PC-9 (cell line): ENCODE measurements at regions not wholly inside any gene's neighbourhood (a gene's known extent, or its start where the extent isn't known, plus 50 kb on each side); places are given as distances from the start of the nearest gene placed in this dataset.

Source experiments
- BruUV-seq: library from RNA; stranded (reverse); fragments of 400-500 nt; replicated peaks from 2 replicates; lab custom pipeline; 2021; lab: Mats Ljungman, UMichigan
- CTCF ChIA-PET: fragments of 300-600 bp; sonication (Branson Sonifier 250); formaldehyde crosslinking; loops from one replicate; lab custom pipeline; 2022; ENCODE audit warnings: antibody characterized with exemption; lab: Charles Lee
- POLR2A ChIA-PET: fragments of 300-600 bp; sonication (Branson Sonifier 250); formaldehyde crosslinking; loops from one replicate; lab custom pipeline; 2022; ENCODE audit warnings: antibody characterized with exemption; ENCODE audit not compliant: unreplicated experiment; lab: Charles Lee
- DNase-seq, 2 experiments: peaks; one replicate each; pipeline versions ENCODE4 v3.0.0 to v3.0.0-alpha.2; 2015 to 2022; ENCODE audit warnings: mixed read lengths in 1 of 2
- H2AFZ ChIP-seq: fragments of 200-600 bp; sonication (generic); 2 replicates; pipeline ENCODE4 v1.8.1; 2017; ENCODE audit warnings: antibody characterized with exemption
- H3F3A ChIP-seq: fragments of 200-600 bp; sonication (generic); 2 replicates; pipeline ENCODE4 v1.8.1; 2017; ENCODE audit warnings: antibody characterized with exemption, mild to moderate bottlenecking, low read depth; ENCODE audit not compliant: insufficient read depth
- H3K27ac ChIP-seq: fragments of 200-600 bp; sonication (generic); 2 replicates; pipeline ENCODE4 v1.6.1; 2016; ENCODE audit warnings: mixed run types
- H3K27me3 ChIP-seq: fragments of 200-600 bp; sonication (generic); 2 replicates; pipeline ENCODE4 v1.6.1; 2016; ENCODE audit warnings: low read depth, mixed run types; ENCODE audit not compliant: insufficient read depth
- H3K36me3 ChIP-seq: fragments of 200-600 bp; sonication (generic); 2 replicates; pipeline ENCODE4 v1.6.1; 2016; ENCODE audit warnings: low read depth, mixed run types
- H3K4me1 ChIP-seq: fragments of 200-600 bp; sonication (generic); replicated peaks from 2 replicates; pipeline ENCODE4 v1.6.1; 2016; ENCODE audit warnings: mixed run types; ENCODE audit not compliant: insufficient read depth
- H3K4me2 ChIP-seq: fragments of 200-600 bp; sonication (generic); 2 replicates; pipeline ENCODE4 v1.6.1; 2017; ENCODE audit warnings: mixed run types
- H3K4me3 ChIP-seq: fragments of 200-600 bp; sonication (generic); 2 replicates; pipeline ENCODE4 v1.6.1; 2016; ENCODE audit warnings: mixed run types
- H3K79me2 ChIP-seq: fragments of 200-600 bp; sonication (generic); 2 replicates; pipeline ENCODE4 v1.6.1; 2017; ENCODE audit warnings: low read depth, mixed run types
- H3K9me2 ChIP-seq: fragments of 200-600 bp; sonication (generic); 2 replicates; pipeline ENCODE4 v1.8.1; 2017; ENCODE audit warnings: mild to moderate bottlenecking; ENCODE audit not compliant: insufficient read depth
- H3K9me3 ChIP-seq: fragments of 200-600 bp; sonication (generic); 2 replicates; pipeline ENCODE4 v1.8.1; 2016; ENCODE audit warnings: low read depth; ENCODE audit not compliant: insufficient read depth
- H4K20me1 ChIP-seq: fragments of 200-600 bp; sonication (generic); 2 replicates; pipeline ENCODE4 v1.8.1; 2017; ENCODE audit not compliant: insufficient read depth
- EZH2 ChIP-seq: fragments of 200-600 bp; sonication (generic); IDR thresholded peaks from 2 replicates; pipeline ENCODE4 v1.8.0; 2017; ENCODE audit warnings: antibody characterized with exemption, low read depth
- intact Hi-C: fragments of 100-400 bp; cut with micrococcal nuclease; formaldehyde crosslinking; loops from one replicate; pipeline ENCODE4 v1.10.0; 2022; ENCODE audit not compliant: unreplicated experiment
- TF ChIP-seq, protein P1 (sequence below): fragments of 200-600 bp; sonication (generic); conservative IDR thresholded peaks from 2 replicates; pipeline ENCODE4 v1.6.1; 2017; ENCODE audit warnings: mixed run types, antibody characterized with exemption, mild to moderate bottlenecking, moderate library complexity

DNA sequence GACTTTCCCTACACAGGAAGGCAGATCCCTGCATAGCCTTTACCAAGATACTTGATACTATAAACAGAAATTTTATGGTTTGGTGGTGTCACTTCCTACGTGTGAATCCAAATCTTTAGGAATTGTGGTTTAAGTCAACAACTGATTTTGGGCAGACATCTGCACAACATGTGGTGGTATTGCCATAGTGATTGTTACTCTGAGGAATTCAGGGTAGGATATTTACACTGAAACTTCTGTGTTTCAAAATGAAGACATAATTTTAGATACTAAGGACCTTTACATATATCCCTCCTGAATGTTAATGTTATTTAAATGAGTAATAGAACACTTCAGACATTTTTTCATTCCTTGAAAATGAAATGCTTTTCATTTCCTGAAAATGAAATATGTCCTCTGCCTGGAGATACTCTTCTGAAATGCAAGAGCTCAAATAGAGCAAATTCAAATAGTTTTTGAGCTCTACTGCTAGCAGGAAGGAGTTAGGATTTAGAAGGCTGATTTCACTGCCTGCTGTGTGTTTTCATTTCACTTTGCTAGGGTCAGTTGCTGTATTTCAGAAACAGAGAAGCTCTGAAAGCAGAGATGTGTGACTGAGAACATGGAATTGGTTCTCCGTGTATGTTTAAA is 77.2 kb downstream of the MDH1 start:
- H3F3A ChIP-seq: no peaks in the 10 kb centered on the region
- no peaks in the 10 kb centered on the region for H3K27me3 ChIP-seq
- no peaks in the 10 kb centered on the region for H3K9me3 ChIP-seq
- H2AFZ ChIP-seq: no peak overlapping the region
- no peak overlapping the region for H3K4me2 ChIP-seq
- H3K4me3 ChIP-seq: no peak overlapping the region
- no peaks in the 10 kb centered on the region for H4K20me1 ChIP-seq
- H3K4me1 ChIP-seq: no peaks in the 10 kb centered on the region
- H3K79me2 ChIP-seq: no peaks in the 10 kb centered on the region
- no peak overlapping the region for H3K27ac ChIP-seq
- TF ChIP-seq EZH2: no peak
- TF ChIP-seq, protein P1, sequence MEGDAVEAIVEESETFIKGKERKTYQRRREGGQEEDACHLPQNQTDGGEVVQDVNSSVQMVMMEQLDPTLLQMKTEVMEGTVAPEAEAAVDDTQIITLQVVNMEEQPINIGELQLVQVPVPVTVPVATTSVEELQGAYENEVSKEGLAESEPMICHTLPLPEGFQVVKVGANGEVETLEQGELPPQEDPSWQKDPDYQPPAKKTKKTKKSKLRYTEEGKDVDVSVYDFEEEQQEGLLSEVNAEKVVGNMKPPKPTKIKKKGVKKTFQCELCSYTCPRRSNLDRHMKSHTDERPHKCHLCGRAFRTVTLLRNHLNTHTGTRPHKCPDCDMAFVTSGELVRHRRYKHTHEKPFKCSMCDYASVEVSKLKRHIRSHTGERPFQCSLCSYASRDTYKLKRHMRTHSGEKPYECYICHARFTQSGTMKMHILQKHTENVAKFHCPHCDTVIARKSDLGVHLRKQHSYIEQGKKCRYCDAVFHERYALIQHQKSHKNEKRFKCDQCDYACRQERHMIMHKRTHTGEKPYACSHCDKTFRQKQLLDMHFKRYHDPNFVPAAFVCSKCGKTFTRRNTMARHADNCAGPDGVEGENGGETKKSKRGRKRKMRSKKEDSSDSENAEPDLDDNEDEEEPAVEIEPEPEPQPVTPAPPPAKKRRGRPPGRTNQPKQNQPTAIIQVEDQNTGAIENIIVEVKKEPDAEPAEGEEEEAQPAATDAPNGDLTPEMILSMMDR: no peak
- H3K36me3 ChIP-seq: no peaks in the 10 kb centered on the region
- POLR2A ChIA-PET: interaction anchor here (0.7 to 0.8 kb wide), 2 partner anchors 76 to 205 kb away, joined by 4 to 8 read pairs; no protein-coding TSS in a partner anchor
- intact Hi-C loops: no loop called here
- DNase-seq: no peak
- CTCF ChIA-PET: no interaction called here
- no peaks in the 10 kb centered on the region for H3K9me2 ChIP-seq
- BruUV-seq: no TSS peak

GRCh38 chr2:63667132-63667700 is 78.5 kb downstream of the MDH1 start:
- no TSS peak for BruUV-seq
- POLR2A ChIA-PET: no interaction called here
- H4K20me1 ChIP-seq: no peaks in the 10 kb centered on the region

DNA sequence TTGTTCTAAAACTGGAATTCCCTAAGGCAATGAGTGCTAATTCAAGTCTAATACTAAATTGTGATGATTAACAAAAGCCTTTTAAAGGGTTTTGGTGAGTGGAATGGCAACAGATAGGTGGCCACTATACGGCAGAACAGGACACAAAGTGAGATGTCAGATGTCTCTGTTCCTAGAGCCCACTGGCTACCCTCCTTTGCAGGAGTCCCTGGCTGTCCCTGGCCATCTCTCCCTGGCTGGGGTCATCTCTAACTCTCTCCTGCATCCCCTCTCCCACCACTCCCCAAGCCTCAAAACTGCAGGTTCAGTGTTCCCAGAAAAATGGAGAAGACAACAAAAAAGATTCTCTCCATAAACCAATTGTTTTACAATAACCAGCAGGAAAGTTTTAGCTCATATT is 79.2 kb downstream of the MDH1 start:
- ChIA-PET CTCF (no interaction called here), POLR2A (no interaction called here)
- TF ChIP-seq EZH2: no peak
- TF ChIP-seq, protein P1: no peak
- Histone ChIP-seq H3K27ac (no peak overlapping the region), H3K36me3 (no peaks in the 10 kb centered on the region), H4K20me1 (no peaks in the 10 kb centered on the region), H3K4me2 (no peak overlapping the region), H3K79me2 (no peaks in the 10 kb centered on the region), H3K4me3 (no peak overlapping the region), H3K4me1 (no peaks in the 10 kb centered on the region), H3K27me3 (no peaks in the 10 kb centered on the region), H2AFZ (no peak overlapping the region), H3K9me3 (no peaks in the 10 kb centered on the region), H3F3A (no peaks in the 10 kb centered on the region), H3K9me2 (no peaks in the 10 kb centered on the region)
- intact Hi-C loops: no loop called here
- BruUV-seq: no TSS peak
- no peak for DNase-seq

More at GRCh38 chr2:63667132-63667700, 78.5 kb downstream of the MDH1 start:
- intact Hi-C loops: no loop called here
- CTCF ChIA-PET: no interaction called here
- no peaks in the 10 kb centered on the region for H3K9me3 ChIP-seq
- no peaks in the 10 kb centered on the region for H3K79me2 ChIP-seq
- DNase-seq: no peak
- no peaks in the 10 kb centered on the region for H3K27me3 ChIP-seq
- no peak overlapping the region for H3K4me3 ChIP-seq
- H3K4me2 ChIP-seq: no peak overlapping the region
- H3K27ac ChIP-seq: no peak overlapping the region
- H3K36me3 ChIP-seq: no peaks in the 10 kb centered on the region
- no peaks in the 10 kb centered on the region for H3K9me2 ChIP-seq
- no peaks in the 10 kb centered on the region for H3F3A ChIP-seq
- no peaks in the 10 kb centered on the region for H3K4me1 ChIP-seq
- no peak for TF ChIP-seq EZH2
- TF ChIP-seq, protein P1: no peak
- H2AFZ ChIP-seq: no peak overlapping the region
